HepG2 (cell line): ENCODE measurements at regions not wholly inside any gene's neighbourhood (a gene's known extent, or its start where the extent isn't known, plus 50 kb on each side); places are given as distances from the start of the nearest gene placed in this dataset.
A peak's percentile ranks its signal among the peaks of the same experiment; 100 is the strongest.
"Not testable (repeated sequence)": the region's sequence is repeated elsewhere in the genome, so short reads cannot be mapped to it uniquely, and the experiment has no call there.

Experiments
- ATAC-seq: fragments of 200-7000 bp; cut with Tn5 transposase; 3 replicates; pipeline ENCODE4 v1.9.1; 2020; ENCODE audit warnings: mild to moderate bottlenecking, moderate library complexity
- BruUV-seq: library from RNA; stranded (reverse); fragments of 400-500 nt; replicated peaks from 2 replicates; lab custom pipeline; 2021; lab: Mats Ljungman, UMichigan
- CTCF ChIA-PET: fragments of 300-600 bp; formaldehyde crosslinking; extraction: SDS; loops from one replicate; lab custom pipeline; 2021; ENCODE audit warnings: low total read pairs, inconsistent platforms, low intra/inter-chr PET ratio; lab: Yijun Ruan, JAX
- POLR2A ChIA-PET: fragments of 350-600 bp; sonication (Branson Sonifier 250); formaldehyde crosslinking; loops from one replicate; lab custom pipeline; 2020; ENCODE audit warnings: antibody characterized with exemption, inconsistent platforms; lab: Yijun Ruan, JAX
- DNase-seq: peaks from one replicate; pipeline ENCODE4 v3.0.0-alpha.2; 2015; ENCODE audit warnings: low spot score
- FAIRE-seq: peaks from 3 replicates; lab custom pipeline; 2011; peaks lifted over from hg19 to GRCh38; lab: Jason Lieb, UNC
- H2AFZ ChIP-seq: one replicate; pipeline ENCODE4 v1.6.1; 2011; ENCODE audit warnings: low read length, inconsistent platforms
- H3K27ac ChIP-seq: fragments of 300-600 bp; 3 replicates; pipeline ENCODE4 v1.8.0; 2011; ENCODE audit warnings: mixed run types, mild to moderate bottlenecking, mixed read lengths, low read length, inconsistent platforms; ENCODE audit not compliant: insufficient read depth; ENCODE audit errors: extremely low read length
- H3K27me3 ChIP-seq, 2 experiments: fragments of 200-600 bp in 1 of 2; 2 replicates in 1 of 2; 3 replicates in 1 of 2; pipeline versions ENCODE4 v1.6.0 to v1.8.0; 2011; ENCODE audit warnings: low read length in 2 of 2, mild to moderate bottlenecking in 2 of 2, moderate library complexity in 2 of 2, inconsistent platforms in 1 of 2; ENCODE audit not compliant: insufficient read depth in 2 of 2, control insufficient read depth in 1 of 2
- H3K36me3 ChIP-seq, 2 experiments: fragments of 200-600 bp in 1 of 2; replicated peaks in 1 of 2; 2 replicates in 1 of 2; 3 replicates in 1 of 2; pipeline versions ENCODE4 v1.5.1 to v1.8.0; 2011; ENCODE audit warnings: low read length in 2 of 2, inconsistent platforms in 1 of 2; ENCODE audit not compliant: insufficient read depth in 2 of 2, control insufficient read depth in 1 of 2
- H3K4me1 ChIP-seq: 2 replicates; pipeline ENCODE4 v1.5.1; 2012; ENCODE audit warnings: low read length, inconsistent platforms; ENCODE audit not compliant: insufficient read depth
- H3K4me2 ChIP-seq: 2 replicates; pipeline ENCODE4 v1.6.0; 2011; ENCODE audit warnings: low read depth, low read length, inconsistent platforms
- H3K4me3 ChIP-seq, 3 experiments: fragments of 200-600 bp in 1 of 3; sonication (generic), shearing (Covaris generic) in 1 of 3; replicated peaks in 1 of 3; 2 replicates each; pipeline ENCODE4 v1.5.1; 2011 to 2016; ENCODE audit warnings: low read length in 3 of 3, inconsistent platforms in 2 of 3, low read depth in 2 of 3, mild to moderate bottlenecking in 2 of 3, control low read depth in 1 of 3, mixed read lengths in 1 of 3; ENCODE audit not compliant: insufficient read depth in 1 of 3
- H3K79me2 ChIP-seq: one replicate; pipeline ENCODE4 v1.6.1; 2011; ENCODE audit warnings: low read length, inconsistent platforms; ENCODE audit not compliant: insufficient read depth
- H3K9ac ChIP-seq: 2 replicates; pipeline ENCODE4 v1.6.0; 2011; ENCODE audit warnings: mild to moderate bottlenecking, low read depth, low read length, inconsistent platforms; ENCODE audit not compliant: insufficient read depth
- H3K9me3 ChIP-seq: 2 replicates; pipeline ENCODE4 v1.5.1; 2012; ENCODE audit warnings: mild to moderate bottlenecking, low read length
- H4K20me1 ChIP-seq: 2 replicates; pipeline ENCODE4 v1.6.0; 2011; ENCODE audit warnings: inconsistent platforms, mild to moderate bottlenecking, low read length, moderate library complexity; ENCODE audit not compliant: insufficient read depth
- AHDC1 ChIP-seq: sonication (generic); formaldehyde crosslinking; IDR thresholded peaks from 2 replicates; pipeline ENCODE4 v1.5.1; 2020; ENCODE audit warnings: mild to moderate bottlenecking, missing genetic modification reagents, borderline replicate concordance
- ATF7 ChIP-seq, 2 experiments: fragments of 450-650 bp in 1 of 2; sonication (generic) in 1 of 2; formaldehyde crosslinking in 1 of 2; IDR thresholded peaks; 2 replicates each; pipeline versions ENCODE4 v1.4.0 to v1.6.1; 2016 to 2020; ENCODE audit warnings: antibody characterized with exemption in 1 of 2, mild to moderate bottlenecking in 1 of 2, missing genetic modification reagents in 1 of 2
- ZNF513 ChIP-seq: sonication (generic); formaldehyde crosslinking; conservative IDR thresholded peaks from 2 replicates; pipeline ENCODE4 v1.5.0; 2020; ENCODE audit warnings: missing genetic modification reagents
- WGBS: methylation state at CpG from one replicate; pipeline ENCODE4 v1.1.6; 2017; ENCODE audit warnings: low lambda C conversion rate; 5-methylcytosine and 5-hydroxymethylcytosine counted together
- in situ Hi-C: cut with HindIII; loops from 2 replicates; pipeline ENCODE4 v1.10.0; 2017; ENCODE audit warnings: low pct_unique_long_range_greater_than_20kb; ENCODE audit not compliant: extremely low pct_ligation_motif_present
- intact Hi-C: fragments of 100-400 bp; cut with micrococcal nuclease; formaldehyde crosslinking; loops from one replicate; pipeline ENCODE4 v1.10.0; 2022; ENCODE audit not compliant: unreplicated experiment

- no peak for TF ChIP-seq ZNF513 (CRISPR knock-in tag)
These were observed 102.1 kb upstream of the GPR6 start (continued) for GRCh38 chr6:109875973-109876372.

GRCh38 chr6:109877028-109878004 is 100.8 kb upstream of the GPR6 start:
- peaks cover 0 to 35% of the 10 kb centered on the region in 2 experiments; a peak in 3 of 5 replicates for H3K27me3 ChIP-seq
- H3K4me3 ChIP-seq, result no peak overlapping the region
- H3K36me3 ChIP-seq, result no peaks in the 10 kb centered on the region
- in situ Hi-C loops, result no loop called here
- intact Hi-C loops, result no loop called here
- 7% methylated on average over 10 of the region's 10 CpGs for WGBS
- no TSS peak for BruUV-seq
- no peaks in the 10 kb centered on the region for H3K79me2 ChIP-seq
- H3K27ac ChIP-seq, result no peak overlapping the region
- ChIA-PET POLR2A (no interaction called here), CTCF (no interaction called here)
- no peak overlapping the region for H2AFZ ChIP-seq
- H4K20me1 ChIP-seq, result no peaks in the 10 kb centered on the region
- H3K4me2 ChIP-seq, result no peak overlapping the region
- no peaks in the 10 kb centered on the region for H3K4me1 ChIP-seq
- no peaks in the 10 kb centered on the region for H3K9me3 ChIP-seq
- no peak for ATAC-seq
- no peak overlapping the region for H3K9ac ChIP-seq
- TF ChIP-seq AHDC1 (no peak), ATF7 (IDR thresholded peaks at IDR 0.05) (0 out of 2 replicates have a peak, but pooled peaks have one; percentile 21), ATF7 (CRISPR knock-in tag; IDR thresholded peaks at IDR 0.05) (no peak)
- FAIRE-seq, result no peak
- DNase-seq, result no peak

- BruUV-seq, H3K79me2 ChIP-seq, ATAC-seq, H3K4me3 ChIP-seq, H3K9ac ChIP-seq, DNase-seq, H3K27ac ChIP-seq, H3K4me2 ChIP-seq, FAIRE-seq, intact Hi-C loops, H3K9me3 ChIP-seq, POLR2A ChIA-PET, H2AFZ ChIP-seq, H4K20me1 ChIP-seq, in situ Hi-C loops, H3K36me3 ChIP-seq, H3K4me1 ChIP-seq, CTCF ChIA-PET: not testable (repeated sequence)
- peaks cover 0 to 32% of the 10 kb centered on the region in 2 experiments; a peak in 3 of 5 replicates for H3K27me3 ChIP-seq
- 44% methylated on average over 8 of the region's 9 CpGs for WGBS
These were observed 100.0 kb upstream of the GPR6 start for GRCh38 chr6:109878005-109878690.
